NT2/D1 (cell line): ENCODE measurements at regions not wholly inside any gene's neighbourhood (a gene's known extent, or its start where the extent isn't known, plus 50 kb on each side); places are given as distances from the start of the nearest gene placed in this dataset.

Source experiments
- SUZ12 ChIP-seq: IDR thresholded peaks from 2 replicates; pipeline ENCODE4 v1.6.1; 2011; ENCODE audit not compliant: insufficient read length, insufficient read depth; ENCODE audit errors: extremely low read depth
- YY1 ChIP-seq: IDR thresholded peaks from 2 replicates; pipeline ENCODE4 v1.6.1; 2011; ENCODE audit not compliant: insufficient read length, insufficient read depth
- ZNF274 ChIP-seq: IDR thresholded peaks from 2 replicates; pipeline ENCODE4 v1.6.1; 2011; ENCODE audit warnings: mild to moderate bottlenecking, low read depth, low read length

GRCh38 chr5:152644029-152644728 is 239.1 kb upstream of the NMUR2 start:
- TF ChIP-seq YY1: no peak
- TF ChIP-seq ZNF274: no peak
- TF ChIP-seq SUZ12: no peak
